ENCODE measurements at regions not wholly inside any gene's neighbourhood (a gene's known extent, or its start where the extent isn't known, plus 50 kb on each side); places are given as distances from the start of the nearest gene placed in this dataset.

GRCh38 chr1:57789936-57790335, 366.1 kb upstream of the DAB1 start:
- no peak for DNase-seq

DNA sequence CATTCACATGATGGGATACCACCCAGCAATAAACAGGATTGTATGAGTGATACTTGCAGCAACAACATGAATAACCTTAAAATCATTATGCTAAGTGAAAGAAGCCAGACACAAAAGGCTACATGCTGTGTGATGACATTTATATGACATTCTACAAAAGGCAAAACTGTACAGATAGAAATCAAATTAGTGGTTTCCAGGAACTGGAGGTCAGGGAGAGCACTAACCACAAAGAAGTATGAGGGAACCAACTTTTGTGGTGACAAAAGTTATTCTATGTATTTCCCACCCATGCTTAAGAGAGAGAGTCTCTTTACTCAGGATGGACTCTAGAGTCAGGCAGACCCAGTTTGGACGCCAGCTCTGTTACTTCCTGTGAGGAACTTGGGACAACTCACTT, 364.5 kb upstream of the DAB1 start:
- no peak for DNase-seq

DNA sequence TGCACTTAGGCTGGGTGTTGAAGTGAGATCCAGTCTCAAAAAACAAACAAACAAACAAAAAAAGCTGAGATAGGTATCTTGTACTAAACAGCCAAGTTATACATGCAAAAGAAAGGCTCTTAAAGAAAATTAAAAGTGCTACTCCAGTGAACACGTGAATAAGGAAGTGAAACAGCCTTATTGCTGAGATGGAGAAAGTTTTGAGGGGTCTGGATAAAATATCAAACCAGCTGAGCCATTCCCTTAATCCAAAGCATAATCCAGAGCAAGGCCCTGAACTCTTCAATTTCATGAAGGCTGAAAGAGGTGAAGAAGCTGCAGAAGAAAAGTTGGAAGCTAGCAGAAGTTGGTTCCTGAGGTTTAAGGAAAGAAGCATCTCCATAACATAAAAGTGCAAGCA, 360.5 kb upstream of the DAB1 start:
- DNase-seq, result no peak

- no peak for DNase-seq
These were observed 358.5 kb upstream of the DAB1 start for GRCh38 chr1:57782357-57782756.

- no peak for DNase-seq
These were observed 348.8 kb upstream of the DAB1 start for GRCh38 chr1:57772580-57773195.

DNA sequence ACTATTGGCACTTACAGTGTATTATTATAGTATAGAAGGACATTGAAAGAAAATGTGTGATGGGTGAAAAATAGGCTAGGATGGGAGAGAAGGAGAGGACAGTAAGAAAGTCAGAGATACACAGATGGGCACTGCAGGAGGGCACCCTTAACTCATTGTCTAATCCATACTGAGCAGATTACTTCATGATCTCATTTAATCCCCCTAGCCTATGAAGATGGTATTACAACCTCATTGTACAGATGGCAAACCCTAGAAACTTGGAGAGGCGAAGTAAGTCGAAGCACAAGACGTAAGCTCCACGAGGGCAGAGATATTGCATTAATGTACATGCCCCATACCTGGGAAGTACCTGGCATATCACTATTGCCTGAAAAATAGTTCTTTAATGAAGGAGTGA, 346.9 kb upstream of the DAB1 start:
- peak; percentile 7 for DNase-seq

DNA sequence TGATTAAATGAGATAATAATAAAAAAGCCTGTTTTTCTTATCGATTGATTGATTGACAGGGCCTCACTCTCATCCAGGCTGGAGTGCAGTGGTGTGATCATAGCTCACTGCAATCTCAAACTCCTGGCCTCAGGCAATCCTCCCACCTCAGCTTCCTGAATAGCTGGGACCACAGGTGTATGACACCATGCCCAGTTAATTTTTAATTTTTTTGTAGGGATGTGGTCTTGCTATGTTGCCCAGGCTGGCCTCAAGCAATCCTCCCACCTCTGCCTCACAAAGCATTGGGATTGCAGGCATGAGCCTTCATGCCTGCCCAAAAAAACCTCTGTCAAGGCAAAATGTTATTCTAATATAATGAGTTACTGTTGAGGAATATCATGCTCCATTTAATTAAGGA, 346.4 kb upstream of the DAB1 start:
- DNase-seq, result no peak

DNA sequence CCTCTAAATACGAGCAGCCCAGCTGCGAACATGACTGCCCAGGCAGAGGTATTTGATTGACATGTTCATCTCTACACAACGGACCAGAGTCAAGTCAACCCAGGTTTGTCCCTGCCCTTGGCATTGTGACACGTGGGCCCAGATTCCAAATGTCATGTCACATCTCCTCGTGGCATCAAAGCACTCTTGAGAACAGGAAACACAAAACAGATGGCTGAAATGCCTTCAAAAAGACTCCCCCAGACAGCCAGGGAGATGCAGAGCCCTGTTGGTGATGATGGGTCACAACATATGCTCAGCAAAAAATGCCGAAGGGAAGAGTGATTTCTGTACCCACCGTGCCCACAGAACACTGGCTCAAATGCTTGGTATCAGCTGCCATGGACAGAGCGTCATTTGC, 337.8 kb upstream of the DAB1 start:
- no peak for DNase-seq

DNA sequence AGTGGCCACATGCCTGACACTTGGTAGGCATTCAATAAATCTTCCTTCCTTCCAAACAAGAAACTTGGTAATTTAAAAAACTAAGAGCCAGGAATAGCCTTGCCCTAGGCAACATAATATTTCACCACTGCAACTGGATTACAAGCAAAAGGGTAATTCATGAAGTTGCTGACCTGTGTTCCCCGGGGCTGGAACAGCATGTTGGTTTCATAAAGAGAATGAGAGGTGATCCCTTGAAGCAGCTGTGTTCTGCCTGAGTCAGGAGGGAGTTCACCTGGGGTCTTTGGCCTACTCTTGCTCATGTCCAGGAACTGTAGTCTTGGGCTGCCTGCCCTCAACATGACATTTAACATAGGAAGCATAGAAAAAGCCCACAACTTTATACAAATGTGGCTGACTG, 329.0 kb upstream of the DAB1 start:
- no peak for DNase-seq

DNA sequence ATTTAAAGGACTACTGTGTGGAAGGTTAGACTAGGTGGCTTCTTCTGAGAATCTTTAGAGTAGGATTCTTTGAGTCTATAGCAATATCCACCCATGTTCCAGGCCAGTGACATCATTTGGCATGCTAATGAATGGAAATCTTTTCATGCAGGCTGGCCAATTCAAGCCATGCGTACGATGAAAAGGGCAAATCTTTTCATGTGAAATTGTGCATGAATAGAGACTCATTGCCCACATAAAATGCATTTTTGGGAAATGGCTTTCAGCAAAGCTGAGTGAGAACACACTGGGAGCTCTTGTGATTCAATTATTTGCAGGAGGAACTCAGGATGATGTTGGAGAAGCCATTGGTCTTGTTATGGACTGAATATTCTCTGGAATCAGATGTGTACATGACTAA, 324.9 kb upstream of the DAB1 start:
- DNase-seq, result no peak

DNA sequence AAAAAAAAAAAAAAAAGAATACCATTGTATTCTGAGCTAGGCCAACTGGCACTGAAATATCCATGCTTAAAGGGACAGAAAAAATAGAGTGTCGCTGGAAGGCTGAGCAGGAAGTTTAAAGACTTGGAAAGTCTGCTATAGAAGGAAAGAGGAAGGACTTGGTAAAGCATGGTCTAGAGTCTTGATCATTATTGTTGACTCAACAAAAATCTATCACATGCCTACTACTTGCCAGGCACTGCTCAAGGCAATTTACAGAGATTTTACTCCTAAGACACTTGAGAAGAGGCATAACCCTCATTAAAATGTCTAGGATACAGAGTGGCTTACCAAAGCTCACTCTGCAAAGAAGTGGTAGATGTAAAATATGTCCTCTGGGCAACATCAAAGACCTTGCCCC, 324.0 kb upstream of the DAB1 start:
- no peak for DNase-seq

DNA sequence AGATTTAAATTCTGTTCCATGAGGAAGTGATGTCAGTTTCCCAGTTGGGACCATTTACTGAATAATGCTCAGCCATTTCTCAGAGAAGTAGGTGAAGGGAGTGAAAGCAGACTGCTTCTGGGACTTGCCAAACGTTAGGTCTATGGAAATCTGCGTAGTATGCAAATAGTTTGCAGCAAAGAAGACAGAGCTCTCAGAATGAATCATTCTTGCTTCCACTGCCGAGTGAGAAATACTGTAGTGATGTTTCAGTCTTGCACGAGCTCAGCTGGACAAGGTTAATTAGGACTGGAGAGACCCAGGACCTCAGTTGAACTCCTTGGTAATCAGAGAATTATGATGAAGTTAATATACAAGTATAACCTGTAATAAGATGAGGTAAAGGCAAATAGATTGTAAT, 317.7 kb upstream of the DAB1 start:
- DNase-seq, result no peak

- DNase-seq, result no peak
These were observed 313.1 kb upstream of the DAB1 start for GRCh38 chr1:57736940-57737339.

GRCh38 chr1:57729181-57729580, 305.3 kb upstream of the DAB1 start:
- no peak for DNase-seq

GRCh38 chr1:57727121-57727520, 303.3 kb upstream of the DAB1 start:
- no peak for DNase-seq

- DNase-seq, result no peak
These were observed 301.5 kb upstream of the DAB1 start for GRCh38 chr1:57725318-57725717.

- no peak for DNase-seq
These were observed 300.7 kb upstream of the DAB1 start for GRCh38 chr1:57724535-57724934.

DNA sequence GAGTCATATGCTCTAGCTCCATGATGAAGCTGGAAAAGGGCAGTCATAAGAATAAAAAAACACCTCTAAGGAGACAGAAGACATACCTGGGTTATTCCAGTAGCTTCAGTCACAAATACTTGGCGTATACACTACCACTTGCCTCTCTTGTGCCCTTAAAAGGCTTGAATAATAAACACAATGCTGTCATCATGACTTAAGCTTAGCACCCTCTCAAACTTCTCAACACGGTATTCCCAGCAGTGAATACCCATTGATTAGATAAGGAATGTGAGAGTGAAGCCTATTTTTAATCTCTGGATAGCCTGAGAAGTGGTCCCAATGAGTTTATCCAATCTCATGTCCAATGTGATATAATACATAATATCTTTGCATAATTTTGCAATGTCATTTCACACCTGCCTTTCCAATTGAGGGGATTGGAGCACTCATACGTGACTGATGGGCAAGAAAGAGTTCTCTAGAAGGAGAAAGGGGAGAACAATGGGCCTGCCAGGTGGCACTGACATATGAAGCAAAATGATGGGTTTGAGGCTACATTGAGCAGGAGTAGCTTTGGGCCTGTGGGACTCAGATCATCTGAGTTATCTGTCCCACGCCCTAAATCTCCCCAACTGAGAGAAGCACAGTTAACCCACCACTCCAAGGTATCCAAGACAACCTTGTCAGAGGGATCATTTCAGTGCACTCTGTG, 298.6 kb upstream of the DAB1 start:
- DNase-seq, result no peak

- no peak for DNase-seq
These were observed 297.1 kb upstream of the DAB1 start for GRCh38 chr1:57721001-57721400.

GRCh38 chr1:57719274-57719673, 295.4 kb upstream of the DAB1 start:
- DNase-seq, result no peak

DNA sequence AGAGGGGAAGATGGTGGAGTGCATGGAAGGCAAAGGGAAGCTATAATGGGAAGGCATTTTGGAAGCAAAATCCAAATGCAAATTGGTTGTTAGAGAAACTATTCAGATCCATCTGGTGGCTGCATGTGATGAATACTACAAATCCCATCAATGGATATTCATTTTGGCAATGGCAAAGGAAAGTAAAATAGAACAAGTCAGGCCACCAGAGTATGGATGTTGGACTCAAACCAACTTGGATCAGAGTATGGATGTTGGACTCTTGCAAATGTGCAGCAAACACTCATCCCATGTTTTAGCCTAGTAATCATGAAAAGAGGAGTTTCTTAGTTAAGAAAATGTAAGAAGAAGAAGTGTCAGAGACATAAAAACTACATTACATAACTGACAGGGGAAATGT, 289.6 kb upstream of the DAB1 start:
- no peak for DNase-seq

GRCh38 chr1:57712846-57713245, 289.0 kb upstream of the DAB1 start:
- no peak for DNase-seq

GRCh38 chr1:57711326-57711725, 287.5 kb upstream of the DAB1 start:
- DNase-seq, result no peak

- DNase-seq, result no peak
These were observed 283.8 kb upstream of the DAB1 start for GRCh38 chr1:57707631-57708030.

GRCh38 chr1:57704811-57705210, 281.0 kb upstream of the DAB1 start:
- no peak for DNase-seq

Data from activated CD4-positive, alpha-beta T cell treated with anti-CD3 and anti-CD28 coated beads, Interleukin-2, Interleukin-6, amounts not matched to agents 100 ng/mL and 50 ng/mL, durations not matched to agents 16 hours and 8 hours (primary cell).